ENCODE measurements at regions not wholly inside any gene's neighbourhood (a gene's known extent, or its start where the extent isn't known, plus 50 kb on each side); places are given as distances from the start of the nearest gene placed in this dataset.

- 3% methylated on average over 2 of the region's 2 CpGs for WGBS (ENCODE audit: missing lambda C conversion rate)
- ChIA-PET CTCF (no interaction called here), POLR2A (no interaction called here)
- DNase-seq (ENCODE audit: low read depth in 1 of 2, low spot score in 1 of 2), result no peak
- FAIRE-seq, result no peak
- Histone ChIP-seq H3K9me3 (no peaks in the 10 kb centered on the region), H3K27ac (no peak overlapping the region), H3K4me2 (no peak overlapping the region), H3K4me1 (no peaks in the 10 kb centered on the region), H3K4me3 (no peak overlapping the region)
- ATAC-seq, result no peak
- no peak for TF ChIP-seq RCOR1 (IDR thresholded peaks at IDR 0.05; ENCODE audit: low read depth, low read length)
- TF ChIP-seq PBX3 (IDR thresholded peaks at IDR 0.05), result no peak
- TF ChIP-seq SMC3 (IDR thresholded peaks at IDR 0.05), result no peak
- no peak for TF ChIP-seq BCL3 (IDR thresholded peaks at IDR 0.05)
- no peak for TF ChIP-seq FOSB (CRISPR knock-in tag; IDR thresholded peaks at IDR 0.05)
- TF ChIP-seq ATOH8 (CRISPR knock-in tag; IDR thresholded peaks at IDR 0.05; ENCODE audit: low read depth), result no peak
- no peak for TF ChIP-seq ESRRA (IDR thresholded peaks at IDR 0.05; ENCODE audit: borderline replicate concordance, low read length)
Observed at GRCh38 chr4:79227860-79228259, 98.0 kb downstream of the NAA11 start.

- H3K4me2 ChIP-seq, result no peak overlapping the region
- ATAC-seq (no peak), DNase-seq (ENCODE audit: low read depth in 1 of 2, low spot score in 1 of 2) (no peak), FAIRE-seq (no peak)
- H3K4me1 ChIP-seq, result no peaks in the 10 kb centered on the region
- WGBS (ENCODE audit: missing lambda C conversion rate), result 18% methylated on average over 3 of the region's 3 CpGs
- H3K27ac ChIP-seq, result no peak overlapping the region
- no peaks in the 10 kb centered on the region for H3K9me3 ChIP-seq
- POLR2A ChIA-PET, result no interaction called here
- no peak for TF ChIP-seq MAFK (IDR thresholded peaks at IDR 0.05; ENCODE audit: partially characterized antibody)
- TF ChIP-seq NR3C1 (IDR thresholded peaks at IDR 0.05), result no peak
- H3K4me3 ChIP-seq, result no peak overlapping the region
- CTCF ChIA-PET, result no interaction called here
Observed at GRCh38 chr4:79225360-79225759, 100.5 kb downstream of the NAA11 start.

GRCh38 chr4:79224777-79225104, 101.1 kb downstream of the NAA11 start:
- POLR2A ChIA-PET, result no interaction called here
- 0% methylated on average over 2 of the region's 2 CpGs for WGBS (ENCODE audit: missing lambda C conversion rate)
- no peak overlapping the region for H3K4me2 ChIP-seq
- FAIRE-seq, result no peak
- TF ChIP-seq MAFK (IDR thresholded peaks at IDR 0.05; ENCODE audit: partially characterized antibody) (no peak), RFX5 (IDR thresholded peaks at IDR 0.05) (no peak), TP53 (CRISPR knock-in tag; IDR thresholded peaks at IDR 0.05) (no peak), CBX8 (IDR thresholded peaks at IDR 0.05) (no peak), CEBPB (IDR thresholded peaks at IDR 0.05) (no peak), JUNB (IDR thresholded peaks at IDR 0.05) (no peak), HMGXB4 (CRISPR knock-in tag; IDR thresholded peaks at IDR 0.05; ENCODE audit: borderline replicate concordance) (no peak), ZNF302 (CRISPR knock-in tag; IDR thresholded peaks at IDR 0.05) (no peak), EHF (CRISPR knock-in tag; IDR thresholded peaks at IDR 0.05) (no peak), SMC3 (IDR thresholded peaks at IDR 0.05) (no peak), CTCF (IDR thresholded peaks at IDR 0.05) (no peak), KDM5A (IDR thresholded peaks at IDR 0.05) (no peak), ZSCAN20 (CRISPR knock-in tag; IDR thresholded peaks at IDR 0.05) (no peak), BHLHE40 (IDR thresholded peaks at IDR 0.05; ENCODE audit: low read depth, low read length) (no peak), RAD21 (conservative IDR thresholded peaks at IDR 0.05 in 1 of 2, IDR thresholded peaks at IDR 0.05 in 1 of 2) (no peak), RNF2 (IDR thresholded peaks at IDR 0.05; ENCODE audit: borderline replicate concordance, low read depth) (no peak), KDM1A (IDR thresholded peaks at IDR 0.05; ENCODE audit: low read depth) (no peak), RARB (CRISPR knock-in tag; IDR thresholded peaks at IDR 0.05) (no peak), REST (IDR thresholded peaks at IDR 0.05) (no peak)
- CTCF ChIA-PET, result no interaction called here
- H3K4me1 ChIP-seq, result no peaks in the 10 kb centered on the region
- no peak overlapping the region for H3K27ac ChIP-seq
- H3K9me3 ChIP-seq, result no peaks in the 10 kb centered on the region
- no peak for ATAC-seq
- H3K4me3 ChIP-seq, result no peak overlapping the region
- no peak for DNase-seq (ENCODE audit: low read depth in 1 of 2, low spot score in 1 of 2)

Data from A549 (cell line).